ENCODE measurements at regions not wholly inside any gene's neighbourhood (a gene's known extent, or its start where the extent isn't known, plus 50 kb on each side); places are given as distances from the start of the nearest gene placed in this dataset.

DNA sequence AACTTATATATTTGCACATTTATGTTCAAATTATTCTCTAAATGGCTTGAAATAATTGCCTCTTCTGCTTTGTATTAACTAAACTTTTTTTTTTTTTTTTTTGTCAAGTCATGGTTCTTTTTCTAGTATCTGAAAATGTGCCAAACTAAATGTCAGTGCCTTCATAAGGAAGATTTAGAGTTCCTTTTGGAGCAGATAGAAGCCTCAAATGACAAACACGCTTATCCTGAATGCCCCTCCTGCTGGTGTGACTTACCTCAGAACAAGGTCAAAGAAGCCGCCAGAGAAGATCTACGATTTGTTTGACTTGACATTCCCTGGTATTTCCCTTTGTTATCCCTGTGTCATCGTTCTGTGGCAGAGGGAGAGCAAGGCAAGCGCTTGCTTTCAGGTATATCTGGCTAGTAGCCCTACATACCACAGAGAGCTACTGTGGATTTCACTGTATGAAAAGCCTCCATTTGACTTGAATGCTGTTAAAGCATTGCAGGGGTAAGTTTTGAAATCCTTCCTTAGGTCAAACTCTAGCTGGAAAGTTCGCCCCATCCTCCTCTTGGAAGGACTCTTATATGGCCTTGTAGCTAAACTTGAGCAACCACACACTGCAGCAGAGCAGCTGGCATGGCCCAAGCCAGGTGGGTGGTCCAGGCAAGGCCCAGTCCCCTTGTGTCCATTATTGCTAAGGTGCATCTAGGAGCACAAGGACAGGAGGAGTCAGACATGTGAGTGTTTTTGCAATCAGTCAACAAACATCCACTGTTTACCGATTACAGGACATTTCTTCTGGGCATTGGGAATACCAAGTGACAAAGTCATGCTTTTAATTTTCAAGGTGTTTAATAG lies 285.4 kb upstream of the USP25 start:
- TF ChIP-seq CTCF (conservative IDR thresholded peaks at IDR 0.05) (no peak), ZFX (IDR thresholded peaks at IDR 0.05) (no peak)

All from C4-2B (cell line).